ENCODE measurements at regions not wholly inside any gene's neighbourhood (a gene's known extent, or its start where the extent isn't known, plus 50 kb on each side); places are given as distances from the start of the nearest gene placed in this dataset.
A peak's percentile ranks its signal among the peaks of the same experiment; 100 is the strongest.

DNA sequence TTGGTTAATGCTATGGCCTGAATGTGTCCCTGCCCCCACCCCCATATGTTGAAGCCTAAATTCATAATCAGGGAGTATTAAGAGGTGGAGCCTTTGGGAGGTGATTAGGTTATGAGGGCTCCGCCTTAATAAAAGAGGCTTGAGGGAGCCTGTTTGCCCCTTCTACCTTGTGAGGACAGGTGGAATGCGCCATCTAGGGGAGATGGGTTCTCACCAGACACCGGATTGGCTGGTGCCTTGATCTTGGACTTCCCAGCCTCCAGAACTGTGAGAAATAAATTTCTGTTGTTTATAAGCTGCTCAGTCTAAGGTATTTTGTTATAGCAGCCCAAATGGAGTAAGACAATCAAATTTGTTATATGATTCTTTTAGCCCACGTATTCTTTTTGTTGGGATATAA is 148.3 kb downstream of the PTCSC3 start:
- DNase-seq, result peak; percentile 50

GRCh38 chr14:36027354-36027753 is 149.2 kb downstream of the PTCSC3 start:
- DNase-seq, result no peak

DNA sequence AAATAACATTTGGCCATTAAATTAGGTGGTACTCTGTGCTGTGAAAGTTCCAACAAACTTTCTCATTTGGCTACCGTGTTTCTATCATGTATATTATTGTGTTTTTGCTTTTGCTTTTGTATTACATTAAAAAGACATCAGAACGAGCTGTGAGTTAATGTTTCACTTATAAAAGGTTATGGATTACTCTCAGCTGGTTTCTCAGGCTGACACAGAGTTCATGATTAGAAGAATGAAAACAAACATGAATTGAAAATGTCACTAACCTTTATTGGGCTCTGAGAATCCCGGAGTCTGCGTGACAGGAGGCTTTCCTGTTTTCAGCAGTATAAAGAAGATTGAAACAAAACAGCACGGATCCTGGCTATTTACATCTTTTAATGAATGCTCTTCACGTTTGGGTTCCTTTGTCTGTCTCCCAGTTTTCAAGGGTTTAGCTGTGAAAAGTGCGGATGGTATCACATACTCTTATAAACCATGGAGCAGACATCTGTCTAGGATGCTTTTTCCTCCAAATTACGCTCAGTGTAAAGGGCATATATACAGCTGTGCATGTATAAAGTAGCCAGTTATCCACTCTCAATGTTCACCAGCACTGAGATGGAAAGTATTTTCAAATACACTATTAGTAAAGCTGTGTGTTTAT is 153.6 kb downstream of the PTCSC3 start:
- DNase-seq, result no peak

DNA sequence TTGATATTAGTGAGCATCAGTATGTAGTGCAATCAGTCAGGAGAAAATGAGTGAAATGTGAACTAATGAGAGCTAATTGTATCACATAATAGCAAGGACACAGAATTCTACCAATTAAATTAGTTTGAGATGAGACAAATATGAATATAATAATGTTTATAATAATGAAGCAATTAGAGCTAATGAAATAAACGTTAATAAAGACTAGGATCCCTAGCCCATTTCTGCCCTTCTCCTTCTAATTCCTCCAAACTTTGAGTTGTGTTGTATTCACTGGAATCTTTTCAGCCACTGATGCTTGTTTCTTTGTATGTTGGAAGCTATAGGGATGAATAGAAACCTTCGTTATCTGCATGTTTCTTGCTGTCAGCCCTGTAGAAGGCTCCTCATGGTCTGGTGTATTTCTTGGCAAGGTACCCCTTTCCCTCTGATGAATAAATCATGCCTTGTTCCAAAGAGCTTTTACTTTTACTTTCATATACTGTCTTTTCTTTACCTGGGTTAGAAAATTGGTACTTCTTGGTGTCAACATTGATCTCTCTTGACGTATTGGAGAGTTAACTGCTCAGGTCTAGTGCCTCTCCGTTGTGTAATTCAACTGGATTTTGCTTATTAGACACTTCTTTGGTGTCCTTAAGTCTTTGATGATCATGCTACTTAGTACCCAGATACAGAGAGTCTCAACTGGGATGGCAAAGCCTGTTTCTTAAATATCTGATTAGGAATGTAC is 154.8 kb downstream of the PTCSC3 start:
- DNase-seq, result no peak

- peak; percentile 46 for DNase-seq
These were observed 155.5 kb downstream of the PTCSC3 start for GRCh38 chr14:36021030-36021422.

DNA sequence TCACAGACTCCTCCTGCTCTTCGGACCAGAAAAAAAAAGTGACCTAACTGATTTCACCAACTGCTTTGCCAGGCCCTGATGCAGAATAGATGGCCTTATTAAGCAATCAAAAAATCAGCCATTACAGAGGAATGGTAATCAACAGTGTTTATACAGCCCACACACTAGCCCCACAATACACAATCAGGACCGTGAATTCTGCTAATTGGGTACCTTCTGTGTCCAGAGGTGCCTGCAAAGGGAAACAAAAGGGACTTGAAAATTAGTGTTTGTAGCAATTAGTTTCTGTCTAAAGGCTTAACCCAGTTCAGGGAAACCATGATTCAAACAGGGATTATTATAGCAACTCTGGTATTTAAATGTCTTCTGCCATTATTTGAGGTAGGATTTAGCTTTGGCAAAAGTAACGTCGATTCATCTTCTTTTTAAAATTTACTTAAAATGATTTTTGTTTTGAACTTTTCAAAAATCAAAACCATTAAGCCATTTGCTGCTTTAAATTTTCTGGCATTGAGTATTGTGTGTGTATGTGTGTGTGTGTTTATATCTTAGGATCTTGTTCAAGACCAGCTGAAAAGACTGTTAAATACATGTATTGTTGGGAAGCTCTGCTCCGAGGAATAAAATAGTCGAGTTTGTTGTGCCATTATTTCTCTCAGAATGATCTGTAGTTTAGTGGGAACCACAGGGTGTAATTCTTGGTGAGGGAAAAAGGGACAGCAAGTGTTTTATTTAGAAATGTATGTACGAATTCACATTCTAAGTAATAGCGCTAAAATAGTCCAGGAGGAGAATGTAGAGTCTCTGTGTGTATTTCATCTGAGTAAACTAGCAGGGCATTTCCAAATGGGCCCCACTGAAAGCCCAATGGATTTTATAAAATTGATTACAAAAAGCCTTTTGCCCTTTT is 156.1 kb downstream of the PTCSC3 start:
- no peak for DNase-seq

DNA sequence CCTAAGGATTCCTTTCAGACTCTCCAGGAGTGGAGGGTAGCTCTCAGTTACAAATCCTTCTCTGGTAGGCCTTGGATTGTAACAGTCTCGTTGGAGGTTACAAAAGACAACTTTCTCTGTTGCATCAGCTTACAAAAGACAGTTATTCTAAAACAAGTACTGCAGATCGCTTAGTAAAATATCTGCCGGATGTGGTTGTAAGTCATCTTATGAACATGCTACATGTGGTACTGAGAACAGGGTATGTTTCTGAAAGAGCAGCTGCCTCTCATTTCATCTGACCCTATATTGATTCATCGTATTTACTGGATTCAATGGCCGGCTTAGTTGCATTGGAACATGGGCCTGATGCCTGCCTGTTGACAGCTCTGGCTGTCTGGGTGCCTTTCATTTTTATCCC is 157.4 kb downstream of the PTCSC3 start:
- peak; percentile 70 for DNase-seq

- no peak for DNase-seq
These were observed 162.3 kb downstream of the PTCSC3 start for GRCh38 chr14:36014236-36014635.

DNA sequence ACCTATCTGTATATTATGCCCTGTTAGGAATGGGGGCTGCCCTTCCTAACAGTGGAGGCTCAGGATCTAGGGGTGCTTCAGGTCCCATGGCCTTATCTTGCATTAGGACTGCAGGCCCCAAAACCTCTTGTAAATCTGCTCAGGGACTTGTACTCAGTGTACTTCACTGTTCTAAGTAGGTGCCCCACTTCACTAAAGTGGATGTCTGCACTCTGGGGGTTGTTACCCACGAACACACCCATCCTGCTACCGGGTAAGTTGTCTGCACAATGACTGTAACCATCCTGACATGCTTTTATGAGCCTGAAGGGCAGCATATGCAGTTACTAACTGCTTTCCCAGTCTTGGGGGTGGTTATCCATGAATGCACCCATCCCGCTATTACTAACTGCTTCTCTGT is 163.0 kb downstream of the PTCSC3 start:
- no peak for DNase-seq

DNA sequence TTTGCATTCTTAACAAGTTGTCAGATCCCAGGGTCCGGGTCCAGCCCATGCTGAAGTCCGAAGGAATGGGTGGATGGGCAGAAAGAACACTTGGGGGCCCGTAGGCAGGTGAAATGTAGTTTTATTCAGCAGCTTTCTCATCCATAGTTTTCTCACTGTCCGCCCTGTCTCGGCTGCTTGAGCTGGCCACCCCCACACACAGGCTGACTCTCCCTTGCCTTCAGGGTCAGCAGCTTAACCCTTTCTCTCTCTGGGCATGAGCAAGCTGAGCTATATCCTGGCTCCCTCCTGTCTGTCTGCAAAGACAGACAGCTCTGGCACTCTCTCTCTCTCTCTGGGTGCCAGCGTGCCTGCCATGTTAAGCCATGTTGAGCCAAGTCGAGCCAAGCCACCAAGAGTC is 163.9 kb downstream of the PTCSC3 start:
- DNase-seq, result no peak

- DNase-seq, result no peak
These were observed 166.9 kb downstream of the PTCSC3 start for GRCh38 chr14:36009643-36010042.

- peak; percentile 18 for DNase-seq
These were observed 169.9 kb downstream of the PTCSC3 start for GRCh38 chr14:36006623-36007022.

DNA sequence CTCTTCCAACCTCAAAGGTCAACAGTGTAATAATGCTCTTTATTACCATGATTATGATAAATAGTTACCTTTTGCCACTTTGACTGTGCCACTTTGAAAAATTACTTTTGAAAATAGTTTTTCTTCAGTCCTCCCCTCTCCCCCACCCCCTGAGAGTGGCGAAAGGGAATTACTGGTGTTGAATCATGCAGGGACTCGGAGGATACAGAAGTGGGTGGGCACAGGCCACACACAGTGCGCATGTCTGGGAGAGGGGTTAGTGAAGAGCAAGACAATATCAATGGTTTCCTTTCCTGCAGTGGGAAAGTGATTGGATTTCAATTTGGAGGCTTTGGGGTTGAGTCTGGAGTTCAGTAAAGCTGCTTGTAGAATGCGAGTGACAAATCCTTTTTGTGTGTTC is 170.9 kb downstream of the PTCSC3 start:
- no peak for DNase-seq

DNA sequence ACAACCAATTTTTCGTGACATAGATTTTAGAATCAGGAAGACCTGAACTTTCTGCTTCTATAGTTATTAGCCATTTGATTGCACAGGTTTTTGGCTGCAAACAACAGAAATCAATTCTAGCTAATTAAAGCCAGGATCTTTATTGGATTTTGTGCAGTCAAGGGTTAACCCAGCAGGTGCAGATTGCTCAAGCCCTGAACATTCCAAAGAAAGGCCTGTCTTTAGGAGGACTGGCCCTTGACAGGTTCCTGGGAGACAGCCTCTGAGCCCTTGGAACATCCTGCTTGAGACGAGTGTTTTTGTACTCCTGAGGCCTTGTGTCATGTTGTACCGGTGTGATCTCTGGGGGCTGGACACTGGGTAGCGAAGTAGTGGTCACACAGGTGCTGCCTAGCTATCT is 174.6 kb downstream of the PTCSC3 start:
- DNase-seq, result no peak

DNA sequence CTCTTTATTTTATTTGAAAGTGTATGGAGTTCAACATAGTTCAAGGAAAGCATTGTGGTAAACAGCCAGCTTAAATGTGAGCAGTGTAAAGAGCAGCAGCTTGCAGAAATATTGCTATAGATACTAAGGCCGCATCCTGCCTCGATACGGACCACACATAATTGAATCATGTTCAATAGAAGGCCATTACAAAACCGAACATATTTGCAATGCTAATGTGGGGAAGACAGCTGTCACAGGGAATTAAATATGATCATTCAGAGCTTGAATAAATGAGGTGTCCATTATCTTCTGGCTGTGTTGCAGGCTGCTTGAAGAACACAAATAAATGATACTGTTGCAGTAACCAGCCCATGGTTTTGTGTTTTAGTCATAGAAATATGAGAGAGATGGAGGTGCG is 173.2 kb downstream of the BRMS1L start:
- DNase-seq, result no peak

GRCh38 chr14:35998303-35998702 is 172.2 kb downstream of the BRMS1L start:
- no peak for DNase-seq

DNA sequence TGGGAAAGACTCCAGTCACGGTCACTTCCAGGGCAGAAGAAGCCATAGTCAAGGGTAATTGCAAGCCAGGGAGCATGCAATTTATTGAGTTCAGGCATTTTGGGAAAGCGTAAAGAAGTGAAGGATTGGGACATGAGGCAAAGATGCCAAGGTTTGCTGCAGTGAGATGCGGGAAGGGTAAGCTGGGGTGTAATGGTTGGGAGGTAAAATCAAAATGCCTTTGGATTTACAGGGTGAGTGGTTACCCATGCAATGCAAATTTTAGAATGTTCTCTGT is 167.5 kb downstream of the BRMS1L start:
- DNase-seq, result no peak

DNA sequence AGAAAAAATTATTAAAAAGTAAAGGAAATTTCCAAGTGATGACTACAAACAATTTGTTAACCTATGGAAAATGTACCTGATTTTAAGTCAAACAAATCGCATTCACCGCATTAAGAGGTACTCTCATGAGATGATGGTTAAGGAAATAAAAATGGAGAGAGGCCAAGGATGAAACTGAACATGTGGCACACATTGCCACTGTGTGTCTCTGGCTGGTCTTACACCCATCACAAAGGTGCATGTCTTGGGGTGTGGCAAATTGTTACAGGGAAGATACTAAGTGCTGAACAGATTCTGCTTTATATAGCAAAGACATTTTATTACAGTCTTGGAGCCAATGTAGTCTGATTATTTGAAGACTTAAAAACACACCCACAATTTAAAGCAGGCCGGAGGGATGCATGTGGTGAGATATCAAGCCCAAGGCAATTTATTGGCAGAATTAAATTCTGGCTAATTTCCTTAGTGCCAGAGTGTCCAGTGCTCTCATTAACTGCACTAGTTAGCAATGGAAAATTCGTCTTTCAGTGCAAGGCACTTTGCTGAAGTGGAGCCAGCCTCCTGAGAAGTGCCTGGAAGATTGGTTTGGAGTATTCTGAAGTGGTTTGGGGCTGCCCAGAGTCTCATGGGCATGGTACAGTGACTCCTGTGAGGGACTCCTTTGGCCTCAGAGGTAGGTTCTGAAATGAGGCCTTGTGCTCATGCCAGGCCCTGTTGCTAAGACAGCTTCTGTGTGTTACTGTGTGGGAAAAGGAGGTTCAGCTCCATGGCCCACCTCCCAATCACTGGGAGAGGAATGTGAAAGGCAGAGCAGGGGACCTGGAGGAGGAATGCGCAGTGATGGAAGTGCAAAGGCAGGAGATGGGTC is 166.9 kb downstream of the BRMS1L start:
- DNase-seq, result no peak

GRCh38 chr14:35991356-35991755 is 165.2 kb downstream of the BRMS1L start:
- no peak for DNase-seq

DNA sequence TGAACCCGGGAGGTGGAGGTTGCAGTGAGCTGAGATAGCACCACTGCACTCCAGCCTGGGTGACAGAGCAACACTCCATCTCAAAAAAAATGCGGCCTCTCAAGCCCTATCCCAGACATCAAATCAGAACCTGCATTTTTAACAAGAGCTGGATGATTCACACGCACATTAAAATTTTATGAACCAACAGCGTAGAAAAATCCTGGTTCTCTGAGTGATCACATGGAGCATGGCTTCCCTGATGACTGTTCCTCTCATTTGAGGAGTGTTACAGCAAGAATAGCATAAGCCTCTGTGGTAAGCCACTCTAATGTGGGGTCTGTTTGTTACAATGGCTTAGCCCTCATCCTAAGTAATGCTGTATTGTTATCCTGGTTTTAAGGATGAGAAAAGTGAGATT is 163.6 kb downstream of the BRMS1L start:
- DNase-seq, result no peak

- no peak for DNase-seq
These were observed 163.0 kb downstream of the BRMS1L start for GRCh38 chr14:35988972-35989690.

DNA sequence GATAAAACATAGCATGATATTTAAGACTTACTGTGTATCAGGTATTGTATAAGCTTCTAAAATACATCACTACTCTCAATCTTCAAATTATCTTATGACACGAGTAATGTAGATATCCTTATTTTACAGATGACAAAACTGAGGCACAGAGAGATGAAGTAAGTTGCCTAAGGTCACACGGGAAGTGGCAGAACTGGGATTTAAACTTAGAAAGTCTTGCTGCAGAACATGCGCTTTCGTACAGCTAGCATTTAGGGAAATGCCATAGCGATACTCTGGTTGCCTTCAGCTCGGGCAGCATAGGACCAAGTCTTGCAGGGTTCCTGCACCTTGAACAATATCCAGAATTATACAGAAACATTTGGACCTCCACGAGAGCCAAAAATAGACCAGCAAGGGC is 162.4 kb downstream of the BRMS1L start:
- no peak for DNase-seq
